ENCODE measurements at regions not wholly inside any gene's neighbourhood (a gene's known extent, or its start where the extent isn't known, plus 50 kb on each side); places are given as distances from the start of the nearest gene placed in this dataset.

GRCh38 chr6:119683031-119683430 lies 333.5 kb upstream of the MAN1A1 start:
- BruUV-seq (replicated peaks) = no TSS peak
- CTCF ChIA-PET = no interaction called here

GRCh38 chr6:119678961-119679360 lies 329.4 kb upstream of the MAN1A1 start:
- H3K9me3 ChIP-seq (ENCODE audit: low read depth, low read length, poor library complexity, severe bottlenecking) = no peaks in the 10 kb centered on the region
- TF ChIP-seq, protein P1, sequence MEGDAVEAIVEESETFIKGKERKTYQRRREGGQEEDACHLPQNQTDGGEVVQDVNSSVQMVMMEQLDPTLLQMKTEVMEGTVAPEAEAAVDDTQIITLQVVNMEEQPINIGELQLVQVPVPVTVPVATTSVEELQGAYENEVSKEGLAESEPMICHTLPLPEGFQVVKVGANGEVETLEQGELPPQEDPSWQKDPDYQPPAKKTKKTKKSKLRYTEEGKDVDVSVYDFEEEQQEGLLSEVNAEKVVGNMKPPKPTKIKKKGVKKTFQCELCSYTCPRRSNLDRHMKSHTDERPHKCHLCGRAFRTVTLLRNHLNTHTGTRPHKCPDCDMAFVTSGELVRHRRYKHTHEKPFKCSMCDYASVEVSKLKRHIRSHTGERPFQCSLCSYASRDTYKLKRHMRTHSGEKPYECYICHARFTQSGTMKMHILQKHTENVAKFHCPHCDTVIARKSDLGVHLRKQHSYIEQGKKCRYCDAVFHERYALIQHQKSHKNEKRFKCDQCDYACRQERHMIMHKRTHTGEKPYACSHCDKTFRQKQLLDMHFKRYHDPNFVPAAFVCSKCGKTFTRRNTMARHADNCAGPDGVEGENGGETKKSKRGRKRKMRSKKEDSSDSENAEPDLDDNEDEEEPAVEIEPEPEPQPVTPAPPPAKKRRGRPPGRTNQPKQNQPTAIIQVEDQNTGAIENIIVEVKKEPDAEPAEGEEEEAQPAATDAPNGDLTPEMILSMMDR (conservative IDR thresholded peaks at IDR 0.05; ENCODE audit: low read depth, low read length) = no peak
- TF ChIP-seq EZH2 (IDR thresholded peaks at IDR 0.05; ENCODE audit: borderline replicate concordance, low read depth, low read length, poor library complexity, severe bottlenecking) = no peak
- ChIA-PET CTCF (no interaction called here), POLR2A (ENCODE audit: low non-redundant PET) (no interaction called here)
- DNase-seq (ENCODE audit: low spot score) = no peak
- H3K27me3 ChIP-seq (replicated peaks; ENCODE audit: insufficient read depth, low read depth, low read length, poor library complexity) = peaks cover 8% of the 10 kb centered on the region
- no peaks in the 10 kb centered on the region for H3K36me3 ChIP-seq (ENCODE audit: insufficient read depth, low read length, poor library complexity, severe bottlenecking)
- no peaks in the 10 kb centered on the region for H3K4me1 ChIP-seq (ENCODE audit: insufficient read depth, low read length, poor library complexity, severe bottlenecking)
- intact Hi-C loops (cut with micrococcal nuclease; ENCODE audit: unreplicated experiment) = no loop called here
- H3K4me3 ChIP-seq (ENCODE audit: low read depth, low read length, poor library complexity, severe bottlenecking) = no peak overlapping the region
- BruUV-seq (replicated peaks) = no TSS peak
- no peak overlapping the region for H3K27ac ChIP-seq (ENCODE audit: low read depth, low read length, poor library complexity, severe bottlenecking)

More at GRCh38 chr6:119683031-119683430, 333.5 kb upstream of the MAN1A1 start:
- Histone ChIP-seq H3K27me3 (replicated peaks; ENCODE audit: insufficient read depth, low read depth, low read length, poor library complexity) (peaks cover 9% of the 10 kb centered on the region), H3K36me3 (ENCODE audit: insufficient read depth, low read length, poor library complexity, severe bottlenecking) (no peaks in the 10 kb centered on the region), H3K9me3 (ENCODE audit: low read depth, low read length, poor library complexity, severe bottlenecking) (no peaks in the 10 kb centered on the region), H3K27ac (ENCODE audit: low read depth, low read length, poor library complexity, severe bottlenecking) (no peak overlapping the region), H3K4me3 (ENCODE audit: low read depth, low read length, poor library complexity, severe bottlenecking) (no peak overlapping the region), H3K4me1 (ENCODE audit: insufficient read depth, low read length, poor library complexity, severe bottlenecking) (no peaks in the 10 kb centered on the region)
- TF ChIP-seq, protein P1 (conservative IDR thresholded peaks at IDR 0.05; ENCODE audit: low read depth, low read length) = no peak
- no peak for TF ChIP-seq EZH2 (IDR thresholded peaks at IDR 0.05; ENCODE audit: borderline replicate concordance, low read depth, low read length, poor library complexity, severe bottlenecking)
- POLR2A ChIA-PET (ENCODE audit: low non-redundant PET) = no interaction called here
- DNase-seq (ENCODE audit: low spot score) = no peak
- intact Hi-C loops (cut with micrococcal nuclease; ENCODE audit: unreplicated experiment) = no loop called here

GRCh38 chr6:119677384-119677783 lies 327.8 kb upstream of the MAN1A1 start:
- TF ChIP-seq, protein P1 (conservative IDR thresholded peaks at IDR 0.05; ENCODE audit: low read depth, low read length) = no peak
- no peak for TF ChIP-seq EZH2 (IDR thresholded peaks at IDR 0.05; ENCODE audit: borderline replicate concordance, low read depth, low read length, poor library complexity, severe bottlenecking)
- ChIA-PET POLR2A (ENCODE audit: low non-redundant PET) (no interaction called here), CTCF (no interaction called here)
- Histone ChIP-seq H3K9me3 (ENCODE audit: low read depth, low read length, poor library complexity, severe bottlenecking) (no peaks in the 10 kb centered on the region), H3K36me3 (ENCODE audit: insufficient read depth, low read length, poor library complexity, severe bottlenecking) (no peaks in the 10 kb centered on the region), H3K27ac (ENCODE audit: low read depth, low read length, poor library complexity, severe bottlenecking) (no peak overlapping the region), H3K4me3 (ENCODE audit: low read depth, low read length, poor library complexity, severe bottlenecking) (no peak overlapping the region), H3K4me1 (ENCODE audit: insufficient read depth, low read length, poor library complexity, severe bottlenecking) (no peaks in the 10 kb centered on the region), H3K27me3 (replicated peaks; ENCODE audit: insufficient read depth, low read depth, low read length, poor library complexity) (peaks cover 8% of the 10 kb centered on the region)
- DNase-seq (ENCODE audit: low spot score) = no peak
- intact Hi-C loops (cut with micrococcal nuclease; ENCODE audit: unreplicated experiment) = no loop called here
- no TSS peak for BruUV-seq (replicated peaks)
